Kasumi-1 (cell line): ENCODE measurements at regions not wholly inside any gene's neighbourhood (a gene's known extent, or its start where the extent isn't known, plus 50 kb on each side); places are given as distances from the start of the nearest gene placed in this dataset.
"Not testable (repeated sequence)": the region's sequence is repeated elsewhere in the genome, so short reads cannot be mapped to it uniquely, and the experiment has no call there.

Source experiments
- DNase-seq, 2 experiments: peaks; one replicate each; lab custom pipeline; 2025; lab: John Stamatoyannopoulos, UW

DNA sequence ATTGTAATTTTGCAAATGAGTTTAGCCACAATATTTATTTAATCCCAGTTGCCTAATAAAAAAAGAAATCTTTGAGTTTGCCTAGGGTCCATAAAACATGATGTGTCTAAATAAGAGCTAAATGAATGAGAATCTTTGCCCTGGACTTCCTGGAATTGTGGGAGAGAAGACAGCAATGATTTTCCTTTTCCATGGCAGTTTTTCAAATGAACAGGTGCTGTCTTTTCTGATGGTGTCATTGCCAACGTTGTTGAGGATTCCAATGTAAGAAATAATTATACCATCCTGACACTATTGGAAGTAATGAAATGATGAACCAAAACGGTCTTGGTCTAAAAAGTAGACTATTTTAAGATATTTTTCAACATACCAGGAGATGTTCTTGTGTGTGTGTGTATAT is 984.7 kb upstream of the CELF2 start:
- DNase-seq = no peak

DNA sequence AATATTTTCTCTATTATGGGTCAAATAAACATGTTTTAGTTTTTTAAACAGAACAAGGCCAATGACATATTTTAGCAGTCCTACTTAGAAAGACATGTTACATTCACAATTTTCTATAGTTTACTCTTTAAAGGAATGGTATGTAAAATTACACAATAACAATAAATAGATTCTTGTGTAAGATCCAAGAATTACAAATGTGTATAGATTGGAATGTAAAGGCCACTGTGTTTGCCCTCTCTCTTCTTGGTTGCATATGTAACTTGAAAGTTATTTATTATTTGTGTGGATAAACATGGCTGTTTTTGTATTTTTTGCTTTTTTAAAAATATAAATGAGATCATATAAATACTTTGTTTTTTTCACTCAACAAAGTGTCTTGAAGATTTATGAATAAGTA is 979.3 kb upstream of the CELF2 start:
- no peak for DNase-seq

DNA sequence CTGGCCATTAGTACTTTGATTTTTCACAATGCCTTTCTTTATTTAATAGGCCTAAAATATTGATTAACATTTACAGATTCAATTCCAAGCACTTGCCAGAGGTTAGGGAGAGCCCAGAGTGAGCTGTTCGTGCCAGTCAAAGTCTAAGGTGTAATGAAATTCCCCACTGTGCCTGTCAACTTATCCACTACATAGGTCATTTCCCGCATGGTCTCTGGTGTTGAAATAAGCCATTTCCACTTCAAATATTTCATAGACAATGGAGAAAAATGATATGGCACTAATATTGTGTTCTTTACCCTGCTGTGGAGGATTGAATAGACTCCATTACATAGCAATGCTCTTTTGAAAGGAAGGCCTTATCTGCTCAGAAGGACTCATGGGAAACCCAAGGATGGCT is 978.1 kb upstream of the CELF2 start:
- DNase-seq = no peak

DNA sequence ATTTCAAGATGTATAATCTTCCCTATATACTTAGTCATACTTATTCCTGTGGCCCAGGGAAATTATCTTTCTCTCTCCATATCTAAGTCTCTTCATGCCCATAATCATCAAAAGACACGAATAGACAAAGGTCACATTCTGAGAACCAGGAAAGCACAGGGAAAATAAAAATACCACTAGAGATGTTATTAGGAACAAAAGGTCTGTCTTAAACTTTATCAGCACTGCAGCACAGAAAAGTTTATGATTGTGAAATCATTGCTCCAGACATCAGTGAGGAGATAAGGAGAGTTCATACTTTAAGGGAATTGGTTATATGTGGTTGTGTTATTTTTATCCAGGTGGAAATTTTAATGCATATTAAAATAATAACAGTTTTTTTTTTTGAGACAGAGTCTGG is 974.6 kb upstream of the CELF2 start:
- no peak for DNase-seq

DNA sequence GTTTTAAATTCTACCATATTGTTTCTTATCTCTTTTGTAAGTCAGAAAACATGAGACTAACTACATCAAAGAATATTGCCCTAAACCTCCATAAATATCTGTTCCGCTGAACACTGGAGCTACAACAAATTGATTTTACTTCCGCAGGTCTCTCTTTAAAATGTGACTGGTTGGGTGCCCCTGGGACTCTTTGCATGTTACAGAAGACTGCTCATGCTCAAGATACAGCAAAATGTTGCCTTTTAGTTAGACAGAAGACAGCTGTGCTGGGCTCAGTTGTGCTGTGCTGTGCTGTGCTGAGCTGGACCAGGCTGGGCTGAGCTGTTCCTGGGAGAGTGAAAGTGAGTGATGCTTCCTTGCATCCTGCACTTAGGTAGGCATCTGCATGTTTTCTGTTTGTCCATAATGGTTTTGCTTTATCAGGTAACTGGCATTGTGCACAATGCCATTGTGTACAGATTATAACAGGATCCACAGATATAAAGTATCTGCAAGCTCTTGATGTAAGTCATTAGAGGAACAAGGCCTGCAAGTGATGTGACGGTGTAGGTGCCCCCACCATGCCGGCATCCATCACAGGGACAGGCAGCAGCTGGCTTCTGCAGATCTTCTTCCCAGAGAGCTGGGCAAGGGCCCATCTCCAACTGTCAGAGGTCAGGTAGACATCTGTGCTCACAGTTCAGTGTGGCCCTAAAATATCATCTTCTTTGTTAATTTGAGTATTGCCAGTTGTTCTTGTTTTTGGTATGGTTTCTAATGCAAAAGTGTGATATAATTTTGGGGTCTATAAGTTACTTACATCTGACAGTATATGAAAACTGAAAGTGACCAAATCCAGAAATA is 972.5 kb upstream of the CELF2 start:
- DNase-seq = no peak

GRCh38 chr10:10045765-10046028 is 972.0 kb upstream of the CELF2 start:
- no peak for DNase-seq

- DNase-seq = no peak
Measured at GRCh38 chr10:10047426-10047825, 970.2 kb upstream of the CELF2 start.

GRCh38 chr10:10053051-10053450 is 964.6 kb upstream of the CELF2 start:
- DNase-seq = no peak

DNA sequence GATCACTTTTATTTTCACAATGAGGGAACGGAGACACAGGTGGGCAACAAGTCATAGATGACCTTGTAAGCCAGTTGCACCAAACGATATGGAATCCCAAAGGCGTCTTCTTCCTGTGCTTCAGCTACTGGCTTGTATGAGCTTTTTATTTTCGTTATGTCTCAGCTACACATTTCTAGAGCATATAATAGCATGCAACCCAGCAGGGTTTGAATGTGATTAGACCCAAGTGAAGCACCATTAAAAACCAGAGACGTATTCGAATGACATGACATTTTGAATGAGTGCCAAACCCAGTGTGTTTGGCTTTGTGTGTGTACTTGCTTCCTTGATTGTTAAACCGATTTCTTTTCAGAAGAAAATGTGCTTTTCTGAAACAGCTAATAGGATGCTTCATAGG is 963.2 kb upstream of the CELF2 start:
- DNase-seq = no peak

- DNase-seq = no peak
Measured at GRCh38 chr10:10055656-10056442, 961.8 kb upstream of the CELF2 start.

DNA sequence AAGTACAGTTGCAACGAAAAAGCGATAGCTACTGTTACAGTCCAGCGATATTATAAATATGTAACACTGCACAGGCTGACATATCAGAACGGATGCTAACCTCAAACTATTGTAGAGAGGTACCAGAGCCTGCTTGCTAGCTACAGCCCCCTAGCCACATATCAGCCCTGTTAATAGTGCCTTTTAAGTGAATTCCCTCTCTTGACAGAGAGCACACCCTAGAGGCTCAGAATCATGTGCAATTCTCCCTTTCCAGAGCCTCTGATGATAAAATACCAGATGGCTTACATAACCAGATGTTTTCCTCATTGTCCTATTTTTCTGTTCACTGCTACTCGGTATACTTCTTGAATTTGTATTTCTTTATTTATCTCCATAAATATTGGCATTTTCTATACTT is 960.7 kb upstream of the CELF2 start:
- no peak for DNase-seq

DNA sequence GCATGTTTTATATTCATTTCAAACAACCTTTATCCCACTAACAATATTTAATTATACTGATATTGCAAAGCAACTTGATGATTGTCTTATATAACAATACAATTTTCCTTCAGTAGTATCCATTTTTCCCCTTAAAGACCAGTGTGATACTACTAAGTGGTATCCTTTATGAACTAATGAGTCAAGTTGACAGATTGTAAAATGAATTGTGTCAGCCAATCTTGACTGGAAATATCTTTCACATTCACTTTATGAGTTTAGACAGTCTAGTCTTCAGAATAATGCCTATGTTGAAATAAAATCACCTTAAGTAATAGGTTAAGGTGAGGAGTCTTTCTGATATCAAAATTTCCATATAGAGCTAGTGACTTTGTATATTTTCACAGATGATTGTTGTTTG is 950.0 kb upstream of the CELF2 start:
- DNase-seq = no peak

GRCh38 chr10:10074847-10075246 is 942.8 kb upstream of the CELF2 start:
- DNase-seq = not testable (repeated sequence)

DNA sequence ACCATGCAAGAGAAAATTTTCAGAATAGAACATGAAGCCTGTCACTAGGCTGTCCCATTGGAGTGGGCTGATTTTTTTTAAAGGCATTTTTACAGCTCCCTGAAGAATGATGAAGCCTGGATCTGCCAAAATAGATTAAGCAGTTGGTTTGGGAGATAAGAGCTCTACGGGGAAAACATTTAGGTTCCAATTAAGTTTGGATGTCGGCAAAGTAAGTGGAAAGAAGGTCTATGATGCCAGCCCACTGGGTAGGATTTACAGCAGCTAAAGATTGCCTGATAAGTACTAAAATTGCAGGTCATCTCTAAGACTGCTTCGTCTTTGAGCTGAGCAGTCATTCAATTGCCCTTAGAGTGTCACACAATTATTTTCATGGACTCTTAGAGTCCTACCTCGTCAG is 939.2 kb upstream of the CELF2 start:
- DNase-seq = no peak

- no peak for DNase-seq
Measured at GRCh38 chr10:10092581-10092980, 925.1 kb upstream of the CELF2 start.

- no peak for DNase-seq
Measured at GRCh38 chr10:10093021-10093420, 924.7 kb upstream of the CELF2 start.

DNA sequence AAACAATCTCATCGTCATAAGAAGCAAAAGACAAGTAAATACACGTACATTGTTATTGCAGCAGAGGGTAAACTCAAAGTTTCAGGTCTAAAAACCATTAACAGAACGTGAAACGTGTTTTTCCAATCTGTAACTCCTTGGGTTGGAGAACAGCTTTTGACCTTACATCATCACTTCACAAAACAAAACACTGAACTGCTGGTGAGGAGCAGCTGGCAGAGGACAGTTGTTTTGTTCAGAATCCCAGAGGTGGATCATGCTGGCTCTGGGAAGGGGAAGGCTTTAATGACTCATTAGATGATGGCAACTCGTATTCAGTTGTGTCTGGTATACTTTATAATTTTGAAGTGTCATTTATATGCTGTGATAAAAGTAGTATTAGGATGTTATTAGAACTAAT is 923.0 kb upstream of the CELF2 start:
- DNase-seq = no peak

GRCh38 chr10:10096296-10096695 is 921.4 kb upstream of the CELF2 start:
- DNase-seq = no peak

DNA sequence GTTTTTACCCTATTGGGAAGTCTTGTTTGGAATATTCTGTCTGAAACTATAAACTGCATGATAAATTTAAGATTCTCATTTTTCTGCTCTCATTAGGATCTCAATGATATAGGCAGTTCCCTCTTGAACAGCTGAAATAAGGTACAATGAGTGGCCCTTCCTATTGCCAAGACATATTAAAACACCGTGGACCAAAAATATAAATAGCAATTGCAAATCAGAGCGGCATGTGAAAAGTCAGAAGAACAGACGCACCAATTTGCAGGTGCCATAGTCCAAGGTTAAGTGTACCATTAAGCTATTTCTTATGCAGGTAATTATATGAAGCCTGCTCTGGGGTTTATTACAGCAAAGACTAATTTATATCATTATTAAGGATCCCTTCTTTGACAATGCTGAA is 920.8 kb upstream of the CELF2 start:
- DNase-seq = no peak

GRCh38 chr10:10101106-10101505 is 916.6 kb upstream of the CELF2 start:
- DNase-seq = no peak

GRCh38 chr10:10110844-10111490 is 906.7 kb upstream of the CELF2 start:
- no peak for DNase-seq

DNA sequence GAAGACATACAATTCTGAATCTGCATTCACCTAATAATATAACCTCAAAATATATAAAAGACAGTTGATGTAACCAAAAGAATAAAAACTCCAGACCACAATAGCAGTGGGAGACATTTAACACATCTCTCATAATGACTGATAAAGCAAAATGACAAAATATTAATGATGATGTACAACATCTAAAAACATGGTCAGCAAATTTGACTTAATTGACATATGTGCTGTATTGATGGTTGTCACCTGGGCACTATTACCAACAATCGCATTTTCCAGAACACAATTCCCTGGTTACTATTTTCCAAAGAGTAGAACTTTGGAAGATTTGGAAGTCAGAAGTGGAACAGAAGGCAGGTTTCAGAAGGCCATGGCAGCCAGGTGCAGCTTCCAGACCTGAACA is 899.5 kb upstream of the CELF2 start:
- DNase-seq = no peak

- no peak for DNase-seq
Measured at GRCh38 chr10:10120671-10121070, 897.0 kb upstream of the CELF2 start.
